Type B pancreatic cell (in vitro differentiated cells): ENCODE measurements at regions not wholly inside any gene's neighbourhood (a gene's known extent, or its start where the extent isn't known, plus 50 kb on each side); places are given as distances from the start of the nearest gene placed in this dataset.

ENCODE experiments used
- DNase-seq: peaks from one replicate; pipeline ENCODE4 v3.0.0; 2021; ENCODE audit warnings: mixed read lengths; ENCODE audit not compliant: unreplicated experiment; ENCODE audit errors: extremely low spot score
- H3K27ac Mint-ChIP-seq: 2 replicates; pipeline ENCODE4 v1.8.0; 2021; ENCODE audit warnings: mild to moderate bottlenecking, mixed read lengths
- H3K27me3 Mint-ChIP-seq: 2 replicates; pipeline ENCODE4 v1.8.0; 2021; ENCODE audit warnings: mixed read lengths
- H3K36me3 Mint-ChIP-seq: 2 replicates; pipeline ENCODE4 v1.8.0; 2021; ENCODE audit warnings: mixed read lengths
- H3K4me1 Mint-ChIP-seq: one replicate; pipeline ENCODE4 v1.8.0; 2021; ENCODE audit warnings: mixed read lengths; ENCODE audit not compliant: unreplicated experiment
- H3K4me3 Mint-ChIP-seq: 2 replicates; pipeline ENCODE4 v1.8.0; 2021; ENCODE audit warnings: mild to moderate bottlenecking, mixed read lengths
- H3K9me3 Mint-ChIP-seq: 2 replicates; pipeline ENCODE4 v1.8.0; 2021; ENCODE audit warnings: mixed read lengths
- CTCF ChIP-seq: fragments of 200-600 bp; sonication (generic); conservative IDR thresholded peaks from 2 replicates; pipeline ENCODE4 v1.5.0; 2021; ENCODE audit warnings: antibody characterized with exemption, mild to moderate bottlenecking

GRCh38 chr11:28835317-28835716, 727.1 kb downstream of the METTL15 start:
- TF ChIP-seq CTCF: no peak

GRCh38 chr11:28834877-28835276, 726.7 kb downstream of the METTL15 start:
- no peak for TF ChIP-seq CTCF
- Mint-ChIP-seq H3K27ac (no peak overlapping the region), H3K4me3 (no peak overlapping the region), H3K9me3 (no peaks in the 10 kb centered on the region), H3K27me3 (no peaks in the 10 kb centered on the region), H3K4me1 (peaks cover 9% of the 10 kb centered on the region), H3K36me3 (no peaks in the 10 kb centered on the region)
- DNase-seq: no peak

More at GRCh38 chr11:28835317-28835716, 727.1 kb downstream of the METTL15 start:
- no peak for DNase-seq
- no peaks in the 10 kb centered on the region for H3K36me3 Mint-ChIP-seq
- H3K4me3 Mint-ChIP-seq: no peak overlapping the region
- no peaks in the 10 kb centered on the region for H3K27me3 Mint-ChIP-seq
- H3K27ac Mint-ChIP-seq: no peak overlapping the region
- H3K4me1 Mint-ChIP-seq: peaks cover 9% of the 10 kb centered on the region
- H3K9me3 Mint-ChIP-seq: no peaks in the 10 kb centered on the region

- no peak for TF ChIP-seq CTCF
- H3K9me3 Mint-ChIP-seq: no peaks in the 10 kb centered on the region
- no peaks in the 10 kb centered on the region for H3K27me3 Mint-ChIP-seq
- no peak for DNase-seq
- H3K27ac Mint-ChIP-seq: no peak overlapping the region
- H3K4me1 Mint-ChIP-seq: peaks cover 9% of the 10 kb centered on the region
- no peaks in the 10 kb centered on the region for H3K36me3 Mint-ChIP-seq
- no peak overlapping the region for H3K4me3 Mint-ChIP-seq
These were observed 725.5 kb downstream of the METTL15 start for GRCh38 chr11:28833670-28834069.

GRCh38 chr11:28833169-28833568, 725.0 kb downstream of the METTL15 start:
- no peaks in the 10 kb centered on the region for H3K36me3 Mint-ChIP-seq
- no peaks in the 10 kb centered on the region for H3K27me3 Mint-ChIP-seq
- H3K4me1 Mint-ChIP-seq: peaks cover 9% of the 10 kb centered on the region
- DNase-seq: no peak
- TF ChIP-seq CTCF: no peak
- H3K9me3 Mint-ChIP-seq: no peaks in the 10 kb centered on the region
- H3K27ac Mint-ChIP-seq: no peak overlapping the region
- no peak overlapping the region for H3K4me3 Mint-ChIP-seq

- H3K4me3 Mint-ChIP-seq: no peak overlapping the region
- TF ChIP-seq CTCF: no peak
These were observed 718.6 kb downstream of the METTL15 start for GRCh38 chr11:28826807-28827206.

GRCh38 chr11:28822576-28822975, 714.4 kb downstream of the METTL15 start:
- H3K27me3 Mint-ChIP-seq: no peaks in the 10 kb centered on the region
- no peak for DNase-seq
- TF ChIP-seq CTCF: no peak
- H3K27ac Mint-ChIP-seq: no peak overlapping the region
- no peaks in the 10 kb centered on the region for H3K4me1 Mint-ChIP-seq
- H3K36me3 Mint-ChIP-seq: no peaks in the 10 kb centered on the region
- H3K4me3 Mint-ChIP-seq: no peak overlapping the region
- H3K9me3 Mint-ChIP-seq: no peaks in the 10 kb centered on the region

More at GRCh38 chr11:28826807-28827206, 718.6 kb downstream of the METTL15 start:
- Mint-ChIP-seq H3K9me3 (no peaks in the 10 kb centered on the region), H3K4me1 (no peaks in the 10 kb centered on the region), H3K27ac (no peak overlapping the region), H3K36me3 (no peaks in the 10 kb centered on the region), H3K27me3 (no peaks in the 10 kb centered on the region)
- DNase-seq: no peak
